H1 (cell line): ENCODE measurements at regions not wholly inside any gene's neighbourhood (a gene's known extent, or its start where the extent isn't known, plus 50 kb on each side); places are given as distances from the start of the nearest gene placed in this dataset.

Source experiments
- CTCF ChIA-PET: fragments of 300-600 bp; sonication (Branson Sonifier 250); formaldehyde crosslinking; loops from one replicate; lab custom pipeline; 2021; ENCODE audit not compliant: partially characterized antibody; lab: Charles Lee
- POLR2A ChIA-PET: fragments of 300-600 bp; sonication (Branson Sonifier 250); formaldehyde crosslinking; loops from one replicate; lab custom pipeline; 2021; ENCODE audit warnings: inconsistent platforms; ENCODE audit not compliant: partially characterized antibody; lab: Charles Lee
- DNase-seq, 2 experiments: peaks; one replicate each; pipeline versions ENCODE4 v3.0.0 to v3.0.0-alpha.2; 2010 to 2022; ENCODE audit warnings: low spot score in 2 of 2, low read depth in 1 of 2, mixed read lengths in 1 of 2
- FAIRE-seq: peaks from 2 replicates; lab custom pipeline; 2011; peaks lifted over from hg19 to GRCh38; lab: Jason Lieb, UNC
- H2AFZ ChIP-seq: 2 replicates; pipeline ENCODE4 v1.8.1; 2012; ENCODE audit warnings: low read length, inconsistent platforms
- H2AK5ac ChIP-seq: 2 replicates; pipeline ENCODE4 v1.6.1; 2013; ENCODE audit warnings: low read depth, low read length
- H2BK120ac ChIP-seq: replicated peaks from 2 replicates; pipeline ENCODE3; 2013; ENCODE audit warnings: low read depth, low read length, inconsistent platforms
- H2BK12ac ChIP-seq: 2 replicates; pipeline ENCODE4 v1.6.1; 2013; ENCODE audit warnings: low read depth, low read length
- H2BK15ac ChIP-seq: 2 replicates; pipeline ENCODE4 v1.6.1; 2013; ENCODE audit warnings: low read length
- H2BK20ac ChIP-seq: 2 replicates; pipeline ENCODE4 v1.6.1; 2013; ENCODE audit warnings: low read length
- H2BK5ac ChIP-seq: 2 replicates; pipeline ENCODE4 v1.6.1; 2013; ENCODE audit warnings: low read depth, low read length
- H3K14ac ChIP-seq: 2 replicates; pipeline ENCODE4 v1.6.1; 2013; ENCODE audit warnings: inconsistent platforms; ENCODE audit not compliant: insufficient read length
- H3K18ac ChIP-seq: 2 replicates; pipeline ENCODE4 v1.6.1; 2013; ENCODE audit warnings: low read length; ENCODE audit errors: extremely low read depth
- H3K23ac ChIP-seq: 2 replicates; pipeline ENCODE4 v1.6.1; 2013; ENCODE audit warnings: inconsistent platforms; ENCODE audit not compliant: insufficient read length
- H3K23me2 ChIP-seq: 2 replicates; pipeline ENCODE4 v1.6.1; 2013; ENCODE audit warnings: low read depth, low read length
- H3K27ac ChIP-seq: 2 replicates; pipeline ENCODE4 v1.6.1; 2011; ENCODE audit warnings: low read depth, low read length, inconsistent platforms
- H3K27me3 ChIP-seq, 4 experiments: replicated peaks in 1 of 4; 1 replicate in 1 of 4; 2 replicates in 3 of 4; pipeline versions ENCODE4 v1.6.1 to v1.8.1; 2011 to 2013; ENCODE audit warnings: low read length in 3 of 4, mild to moderate bottlenecking in 3 of 4, inconsistent platforms in 2 of 4, mixed read lengths in 2 of 4, moderate library complexity in 1 of 4; ENCODE audit not compliant: control insufficient read depth in 3 of 4, insufficient read depth in 3 of 4; ENCODE audit errors: extremely low read depth in 1 of 4
- H3K36me3 ChIP-seq, 4 experiments: 2 replicates each; pipeline versions ENCODE4 v1.6.1 to v1.8.1; 2011 to 2013; ENCODE audit warnings: mild to moderate bottlenecking in 4 of 4, low read length in 3 of 4, moderate library complexity in 2 of 4, control low read depth in 1 of 4, inconsistent platforms in 1 of 4; ENCODE audit not compliant: insufficient read depth in 4 of 4, control insufficient read depth in 2 of 4
- H3K4ac ChIP-seq: replicated peaks from 2 replicates; pipeline ENCODE3; 2013; ENCODE audit warnings: low read length, low read depth, mixed read lengths, inconsistent platforms; ENCODE audit not compliant: insufficient read length
- H3K4me1 ChIP-seq, 4 experiments: replicated peaks in 1 of 4; 1 replicate in 1 of 4; 2 replicates in 3 of 4; pipeline versions ENCODE4 v1.6.1 to v1.8.1; 2011 to 2013; ENCODE audit warnings: low read length in 3 of 4, inconsistent platforms in 2 of 4, mixed read lengths in 1 of 4; ENCODE audit not compliant: insufficient read depth in 4 of 4, control insufficient read depth in 3 of 4
- H3K4me2 ChIP-seq, 2 experiments: 2 replicates each; pipeline versions ENCODE4 v1.6.1 to v1.8.1; 2011 to 2013; ENCODE audit warnings: low read depth in 2 of 2, low read length in 2 of 2, control low read depth in 1 of 2, inconsistent platforms in 1 of 2, mild to moderate bottlenecking in 1 of 2; ENCODE audit not compliant: insufficient read depth in 1 of 2
- H3K4me3 ChIP-seq, 4 experiments: fragments of 200-600, 300-600 bp in 1 of 4; sonication (generic), shearing (Covaris generic), sonication (Bioruptor Twin) in 1 of 4; 2 replicates each; pipeline versions ENCODE4 v1.5.1 to v1.8.1; 2011 to 2016; ENCODE audit warnings: low read length in 4 of 4, low read depth in 3 of 4, control low read depth in 2 of 4, inconsistent platforms in 2 of 4, mild to moderate bottlenecking in 2 of 4, mixed read lengths in 1 of 4, moderate library complexity in 1 of 4; ENCODE audit not compliant: insufficient read depth in 2 of 4; ENCODE audit errors: extremely low read depth in 1 of 4
- H3K56ac ChIP-seq: replicated peaks from 2 replicates; pipeline ENCODE3; 2013; ENCODE audit warnings: low read depth, mild to moderate bottlenecking, mixed read lengths, low read length, inconsistent platforms; ENCODE audit not compliant: insufficient read length
- H3K79me1 ChIP-seq: 2 replicates; pipeline ENCODE4 v1.6.1; 2013; ENCODE audit warnings: low read depth, low read length, control low read depth
- H3K79me2 ChIP-seq, 2 experiments: 2 replicates each; pipeline versions ENCODE4 v1.6.1 to v1.8.1; 2012 to 2013; ENCODE audit warnings: low read length in 2 of 2, mild to moderate bottlenecking in 2 of 2, inconsistent platforms in 1 of 2; ENCODE audit not compliant: insufficient read depth in 2 of 2, control insufficient read depth in 1 of 2
- H3K9ac ChIP-seq, 4 experiments: replicated peaks in 1 of 4; 1 replicate in 1 of 4; 2 replicates in 3 of 4; pipeline versions ENCODE4 v1.6.1 to v1.8.1; 2011 to 2013; ENCODE audit warnings: low read depth in 3 of 4, low read length in 3 of 4, control low read depth in 2 of 4, mild to moderate bottlenecking in 2 of 4, moderate library complexity in 2 of 4, inconsistent platforms in 1 of 4; ENCODE audit errors: extremely low read depth in 1 of 4
- H3K9me3 ChIP-seq, 2 experiments: 2 replicates each; pipeline versions ENCODE4 v1.6.1 to v1.8.1; 2012 to 2013; ENCODE audit warnings: mild to moderate bottlenecking in 2 of 2, moderate library complexity in 2 of 2, control low read depth in 1 of 2, inconsistent platforms in 1 of 2, low read depth in 1 of 2, low read length in 1 of 2, mixed read lengths in 1 of 2; ENCODE audit not compliant: insufficient read depth in 2 of 2
- H4K20me1 ChIP-seq, 2 experiments: replicated peaks in 1 of 2; 2 replicates each; pipeline versions ENCODE3 to v1.8.1; 2011 to 2013; ENCODE audit warnings: inconsistent platforms in 2 of 2, low read length in 2 of 2, mild to moderate bottlenecking in 1 of 2; ENCODE audit not compliant: insufficient read depth in 2 of 2, control insufficient read depth in 1 of 2
- H4K5ac ChIP-seq: 2 replicates; pipeline ENCODE4 v1.6.1; 2013; ENCODE audit warnings: low read length, low read depth, mixed read lengths, inconsistent platforms; ENCODE audit not compliant: insufficient read length
- H4K8ac ChIP-seq: 2 replicates; pipeline ENCODE4 v1.8.0; 2013; ENCODE audit warnings: mild to moderate bottlenecking, moderate library complexity, low read length, inconsistent platforms; ENCODE audit not compliant: insufficient read depth; ENCODE audit errors: extremely low read depth
- H4K91ac ChIP-seq: replicated peaks from 2 replicates; pipeline ENCODE3; 2013; ENCODE audit warnings: low read length, mixed read lengths, inconsistent platforms; ENCODE audit not compliant: insufficient read length
- ASH2L ChIP-seq: fragments of 200-600, 300-600 bp; sonication (generic); IDR thresholded peaks from one replicate; pipeline ENCODE4 v1.7.1; 2017; ENCODE audit warnings: low read length
- CBX5 ChIP-seq: fragments of 300-800, 300-1000 bp; sonication (generic); IDR thresholded peaks from 2 replicates; pipeline ENCODE4 v1.7.1; 2016; ENCODE audit warnings: antibody characterized with exemption, low read length, low read depth
- CEBPB ChIP-seq: IDR thresholded peaks from 2 replicates; pipeline ENCODE4 v1.6.1; 2012; ENCODE audit warnings: low read depth, low read length
- CREB1 ChIP-seq: IDR thresholded peaks from 2 replicates; pipeline ENCODE4 v1.6.1; 2012; ENCODE audit warnings: inconsistent platforms
- CTBP2 ChIP-seq: IDR thresholded peaks from 2 replicates; pipeline ENCODE4 v1.7.0; 2011; ENCODE audit warnings: borderline replicate concordance, mild to moderate bottlenecking, moderate library complexity, mixed read lengths, low read length; ENCODE audit not compliant: insufficient read depth, insufficient read length
- EP300 ChIP-seq, 2 experiments: IDR thresholded peaks; 1 replicate in 1 of 2; 2 replicates in 1 of 2; pipeline ENCODE4 v1.6.1; 2011 to 2012; ENCODE audit warnings: low read depth in 2 of 2, low read length in 2 of 2, mild to moderate bottlenecking in 2 of 2, borderline replicate concordance in 1 of 2, inconsistent platforms in 1 of 2, moderate library complexity in 1 of 2
- KDM4A ChIP-seq: IDR thresholded peaks from one replicate; pipeline ENCODE4 v1.7.1; 2012; ENCODE audit warnings: low read depth, mild to moderate bottlenecking, moderate library complexity, low read length, inconsistent platforms; ENCODE audit not compliant: severe bottlenecking
- SP1 ChIP-seq: IDR thresholded peaks from 2 replicates; pipeline ENCODE4 v1.6.1; 2011; ENCODE audit warnings: low read depth, low read length
- USF2 ChIP-seq: IDR thresholded peaks from 2 replicates; pipeline ENCODE4 v1.6.1; 2011; ENCODE audit warnings: low read length, improper control_type of control experiment
- YY1 ChIP-seq: IDR thresholded peaks from 2 replicates; pipeline ENCODE4 v1.6.1; 2011; ENCODE audit warnings: low read depth, mild to moderate bottlenecking, low read length
- WGBS, 2 experiments: shearing (Covaris generic) in 1 of 2; methylation state at CpG; one replicate each; pipeline versions ENCODE4 v1.1.6 to v1.1.7; 2013 to 2015; ENCODE audit warnings: low lambda C conversion rate in 2 of 2, mixed read lengths in 2 of 2, inconsistent platforms in 1 of 2, low coverage in 1 of 2, missing lambda C conversion rate in 1 of 2; ENCODE audit not compliant: insufficient replicate concordance in 2 of 2, insufficient coverage in 1 of 2, insufficient read length in 1 of 2; ENCODE audit errors: extremely low coverage in 1 of 2, missing lambda C conversion rate in 1 of 2; 5-methylcytosine and 5-hydroxymethylcytosine counted together

DNA sequence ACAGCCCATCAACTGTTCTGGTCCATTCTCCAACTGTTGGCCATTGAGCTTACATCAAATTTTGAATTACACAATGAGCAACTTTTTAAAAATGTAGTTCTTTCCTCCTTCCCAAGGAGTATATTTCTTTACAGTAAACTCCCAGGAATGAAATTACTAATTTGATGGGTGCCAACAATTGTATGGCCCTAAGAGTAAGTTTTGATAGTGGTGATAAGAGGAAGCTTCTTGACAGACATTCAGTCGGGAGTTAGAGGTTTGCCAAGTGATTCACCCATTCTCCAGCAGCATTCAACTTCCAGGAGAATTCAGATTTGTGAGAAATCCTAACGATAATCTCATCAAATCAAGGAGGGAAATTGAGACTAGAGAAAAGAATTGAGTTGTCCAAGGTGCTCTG is 579.9 kb downstream of the ACTL7B start:
- H3K56ac ChIP-seq: no peak overlapping the region
- no peak overlapping the region for H2AK5ac ChIP-seq
- peaks cover 5 to 12% (median 7%) of the 10 kb centered on the region in 4 experiments; a peak in 5 of 7 replicates for H3K4me1 ChIP-seq
- no peak overlapping the region for H2BK15ac ChIP-seq
- TF ChIP-seq CREB1 (no peak), EP300 (IDR thresholded peaks at IDR 0.05; ENCODE audit: borderline replicate concordance in 1 of 2, low read depth in 2 of 2, low read length in 2 of 2) (no peak), YY1 (no peak), USF2 (no peak), KDM4A (no peak), SP1 (no peak), CBX5 (no peak), CEBPB (no peak), CTBP2 (no peak), ASH2L (no peak)
- H4K5ac ChIP-seq: no peak overlapping the region
- H4K91ac ChIP-seq: no peak overlapping the region
- H3K27ac ChIP-seq: no peak overlapping the region
- no peak overlapping the region for H2BK120ac ChIP-seq
- 86% methylated on average over 2 of the region's 2 CpGs; no CpG with 5 or more reads in 1 of the 2 experiments for WGBS, 2 experiments
- H3K79me1 ChIP-seq: no peaks in the 10 kb centered on the region
- no peak overlapping the region for H2BK5ac ChIP-seq
- H3K79me2 ChIP-seq: no peaks in the 10 kb centered on the region
- no peak overlapping the region for H3K4me3 ChIP-seq
- H2BK12ac ChIP-seq: no peak overlapping the region
- no peak overlapping the region for H4K8ac ChIP-seq
- H4K20me1 ChIP-seq: no peaks in the 10 kb centered on the region
- H3K27me3 ChIP-seq: no peaks in the 10 kb centered on the region
- H3K23me2 ChIP-seq: no peaks in the 10 kb centered on the region
- H3K9me3 ChIP-seq: no peaks in the 10 kb centered on the region
- H2BK20ac ChIP-seq: no peak overlapping the region
- ChIA-PET CTCF (interaction anchor here (1.3 kb wide), 1 partner anchor 792 kb away, joined by 3 read pairs; no protein-coding TSS in a partner anchor), POLR2A (no interaction called here)
- H2AFZ ChIP-seq: no peak overlapping the region
- H3K18ac ChIP-seq: no peak overlapping the region
- H3K4ac ChIP-seq: no peak overlapping the region
- no peak overlapping the region for H3K14ac ChIP-seq
- FAIRE-seq (no peak), DNase-seq (no peak)
- H3K36me3 ChIP-seq: no peaks in the 10 kb centered on the region
- H3K4me2 ChIP-seq: no peak overlapping the region
- no peak overlapping the region for H3K9ac ChIP-seq
- H3K23ac ChIP-seq: no peak overlapping the region
